HS-5 (cell line): ENCODE measurements at regions not wholly inside any gene's neighbourhood (a gene's known extent, or its start where the extent isn't known, plus 50 kb on each side); places are given as distances from the start of the nearest gene placed in this dataset.
A peak's percentile ranks its signal among the peaks of the same experiment; 100 is the strongest.

Experiments
- DNase-seq: peaks from one replicate; pipeline ENCODE4 v3.0.0-alpha.2; 2012; ENCODE audit warnings: low read depth

- no peak for DNase-seq
These were observed 297.0 kb upstream of the CLNK start for GRCh38 chr4:10981576-10981975.

GRCh38 chr4:10981096-10981495, 296.5 kb upstream of the CLNK start:
- no peak for DNase-seq

- no peak for DNase-seq
These were observed 294.5 kb upstream of the CLNK start for GRCh38 chr4:10979032-10979431.

GRCh38 chr4:10977534-10977933, 293.0 kb upstream of the CLNK start:
- DNase-seq, result no peak

- DNase-seq, result no peak
These were observed 289.8 kb upstream of the CLNK start for GRCh38 chr4:10974371-10974770.

GRCh38 chr4:10973686-10974085, 289.1 kb upstream of the CLNK start:
- DNase-seq, result no peak

- no peak for DNase-seq
These were observed 287.3 kb upstream of the CLNK start for GRCh38 chr4:10971800-10972401.

GRCh38 chr4:10965196-10965595, 280.6 kb upstream of the CLNK start:
- no peak for DNase-seq

- DNase-seq, result no peak
These were observed 279.6 kb upstream of the CLNK start for GRCh38 chr4:10963958-10964703.

GRCh38 chr4:10963241-10963640, 278.7 kb upstream of the CLNK start:
- no peak for DNase-seq

GRCh38 chr4:10962246-10962645, 277.7 kb upstream of the CLNK start:
- DNase-seq, result no peak

- no peak for DNase-seq
These were observed 275.8 kb upstream of the CLNK start for GRCh38 chr4:10960389-10960788.

- no peak for DNase-seq
These were observed 275.0 kb upstream of the CLNK start for GRCh38 chr4:10959586-10959985.

- DNase-seq, result no peak
These were observed 273.8 kb upstream of the CLNK start for GRCh38 chr4:10958226-10958856.

- no peak for DNase-seq
These were observed 266.7 kb upstream of the CLNK start for GRCh38 chr4:10951306-10951705.

GRCh38 chr4:10949039-10949733, 264.6 kb upstream of the CLNK start:
- DNase-seq, result no peak

GRCh38 chr4:10947898-10948297, 263.3 kb upstream of the CLNK start:
- DNase-seq, result no peak

- no peak for DNase-seq
These were observed 259.8 kb upstream of the CLNK start for GRCh38 chr4:10944321-10944720.

GRCh38 chr4:10942156-10942555, 257.6 kb upstream of the CLNK start:
- peak; percentile 6 for DNase-seq

GRCh38 chr4:10929818-10930217, 245.2 kb upstream of the CLNK start:
- DNase-seq, result no peak

- DNase-seq, result peak; percentile 9
These were observed 241.4 kb upstream of the CLNK start for GRCh38 chr4:10925996-10926395.

GRCh38 chr4:10924274-10924673, 239.7 kb upstream of the CLNK start:
- DNase-seq, result no peak

GRCh38 chr4:10917566-10917965, 233.0 kb upstream of the CLNK start:
- DNase-seq, result no peak
